Common myeloid progenitor, CD34-positive (primary cell): ENCODE measurements at regions not wholly inside any gene's neighbourhood (a gene's known extent, or its start where the extent isn't known, plus 50 kb on each side); places are given as distances from the start of the nearest gene placed in this dataset.

Experiments
- CTCF ChIA-PET: fragments of 350-600 bp; sonication (Branson Sonifier 250); formaldehyde crosslinking; loops from one replicate; lab custom pipeline; 2021; ENCODE audit warnings: antibody characterized with exemption; lab: Charles Lee
- POLR2A ChIA-PET: fragments of 350-600 bp; sonication (Branson Sonifier 250); formaldehyde crosslinking; loops from one replicate; lab custom pipeline; 2021; ENCODE audit warnings: antibody characterized with exemption; lab: Charles Lee
- DNase-seq, 3 donors: peaks; one replicate each; pipeline versions ENCODE4 v3.0.0 to v3.0.0-alpha.2; 2013
- H3K27ac ChIP-seq, 2 experiments: 1 replicate in 1 of 2; 2 replicates in 1 of 2; pipeline ENCODE4 v1.7.0; 2013; ENCODE audit warnings: inconsistent platforms in 2 of 2, low read length in 2 of 2, mild to moderate bottlenecking in 2 of 2, low read depth in 1 of 2, moderate library complexity in 1 of 2; ENCODE audit not compliant: severe bottlenecking in 2 of 2, insufficient read depth in 1 of 2, poor library complexity in 1 of 2
- H3K27me3 ChIP-seq, 5 experiments: replicated peaks in 2 of 5; 1 replicate in 3 of 5; 2 replicates in 2 of 5; pipeline versions ENCODE4 v1.6.1 to v1.7.0; 2013; ENCODE audit warnings: low read length in 4 of 5, mild to moderate bottlenecking in 2 of 5, moderate library complexity in 2 of 5, inconsistent platforms in 1 of 5; ENCODE audit not compliant: insufficient read depth in 5 of 5, control insufficient read depth in 4 of 5
- H3K36me3 ChIP-seq, 4 experiments: 1 replicate in 2 of 4; 2 replicates in 2 of 4; pipeline versions ENCODE4 v1.6.1 to v1.7.0; 2013; ENCODE audit warnings: low read length in 3 of 4, control low read depth in 1 of 4, mild to moderate bottlenecking in 1 of 4; ENCODE audit not compliant: control insufficient read depth in 4 of 4, insufficient read depth in 4 of 4
- H3K4me1 ChIP-seq, 4 experiments: 1 replicate in 3 of 4; 2 replicates in 1 of 4; pipeline versions ENCODE4 v1.6.1 to v1.7.1; 2013; ENCODE audit warnings: low read length in 3 of 4, mild to moderate bottlenecking in 3 of 4, control low read depth in 1 of 4, inconsistent platforms in 1 of 4, moderate library complexity in 1 of 4; ENCODE audit not compliant: control insufficient read depth in 4 of 4, insufficient read depth in 4 of 4; ENCODE audit errors: control extremely low read depth in 1 of 4
- H3K4me3 ChIP-seq, 7 experiments: 1 replicate in 4 of 7; 2 replicates in 3 of 7; pipeline versions ENCODE4 v1.5.1 to v1.7.0; 2013; ENCODE audit warnings: mild to moderate bottlenecking in 7 of 7, low read length in 6 of 7, moderate library complexity in 6 of 7, inconsistent platforms in 2 of 7, low read depth in 2 of 7, control low read depth in 1 of 7; ENCODE audit not compliant: insufficient read depth in 4 of 7, control insufficient read depth in 1 of 7; ENCODE audit errors: extremely low read depth in 1 of 7
- H3K9me3 ChIP-seq, 5 experiments: 1 replicate in 4 of 5; 2 replicates in 1 of 5; pipeline versions ENCODE4 v1.6.1 to v1.7.1; 2013; ENCODE audit warnings: low read length in 4 of 5, mild to moderate bottlenecking in 2 of 5, inconsistent platforms in 1 of 5, low read depth in 1 of 5, moderate library complexity in 1 of 5; ENCODE audit not compliant: control insufficient read depth in 4 of 5, insufficient read depth in 2 of 5; ENCODE audit errors: control extremely low read depth in 1 of 5
- WGBS: methylation state at CpG from one replicate; pipeline ENCODE4 v1.1.5; 2013; ENCODE audit not compliant: insufficient coverage; 5-methylcytosine and 5-hydroxymethylcytosine counted together

- peaks cover 0 to 2% (median 0%) of the 10 kb centered on the region in 5 experiments for H3K27me3 ChIP-seq
- POLR2A ChIA-PET = no interaction called here
- no peak overlapping the region for H3K27ac ChIP-seq
- DNase-seq = no peak
- no peaks in the 10 kb centered on the region for H3K4me1 ChIP-seq
- H3K9me3 ChIP-seq = peaks cover 0 to 7% (median 4%) of the 10 kb centered on the region in 5 experiments
- CTCF ChIA-PET = no interaction called here
- no peak overlapping the region for H3K4me3 ChIP-seq
- no peaks in the 10 kb centered on the region for H3K36me3 ChIP-seq
- WGBS = 100% methylated on average over 1 of the region's 2 CpGs
Observed at GRCh38 chr12:114119316-114119715, 153.2 kb upstream of the RBM19 start.

GRCh38 chr12:114096461-114096860 is 130.3 kb upstream of the RBM19 start:
- Histone ChIP-seq H3K4me1 (no peaks in the 10 kb centered on the region), H3K27me3 (no peaks in the 10 kb centered on the region), H3K4me3 (no peak overlapping the region), H3K27ac (no peak overlapping the region), H3K36me3 (no peaks in the 10 kb centered on the region), H3K9me3 (peaks cover 0 to 4% (median 0%) of the 10 kb centered on the region in 5 experiments)
- whole genome bisulfite sequencing = 90% methylated on average over 1 of the region's 1 CpG
- ChIA-PET CTCF (interaction anchor here (0.7 kb wide), 1 partner anchor 1230 kb away, joined by 3 read pairs; no protein-coding TSS in a partner anchor), POLR2A (no interaction called here)
- no peak for DNase-seq

DNA sequence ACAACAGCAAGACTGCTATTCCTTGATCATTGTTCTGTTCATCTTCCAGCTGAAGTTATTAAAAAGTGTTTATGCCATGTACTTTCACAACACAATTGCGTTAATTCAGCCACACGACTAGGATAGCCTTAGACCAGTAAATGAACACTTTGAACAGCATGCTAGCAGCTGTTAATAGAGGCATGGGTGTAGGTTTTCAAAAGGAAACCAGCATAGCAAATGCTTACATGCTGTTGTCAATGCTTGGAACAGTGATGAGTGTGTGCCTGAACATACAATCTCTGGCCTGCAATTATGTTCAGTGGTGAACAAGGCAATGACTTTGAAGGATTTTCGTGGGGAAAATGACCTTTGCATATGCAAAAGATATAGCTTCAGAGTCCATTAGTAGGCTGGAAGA is 127.4 kb upstream of the RBM19 start:
- Histone ChIP-seq H3K4me1 (no peaks in the 10 kb centered on the region), H3K36me3 (no peaks in the 10 kb centered on the region), H3K27ac (no peak overlapping the region), H3K4me3 (no peak overlapping the region), H3K27me3 (no peaks in the 10 kb centered on the region), H3K9me3 (peaks cover 0 to 4% (median 0%) of the 10 kb centered on the region in 5 experiments)
- 86% methylated on average over 3 of the region's 3 CpGs for WGBS
- ChIA-PET CTCF (no interaction called here), POLR2A (no interaction called here)
- no peak for DNase-seq

DNA sequence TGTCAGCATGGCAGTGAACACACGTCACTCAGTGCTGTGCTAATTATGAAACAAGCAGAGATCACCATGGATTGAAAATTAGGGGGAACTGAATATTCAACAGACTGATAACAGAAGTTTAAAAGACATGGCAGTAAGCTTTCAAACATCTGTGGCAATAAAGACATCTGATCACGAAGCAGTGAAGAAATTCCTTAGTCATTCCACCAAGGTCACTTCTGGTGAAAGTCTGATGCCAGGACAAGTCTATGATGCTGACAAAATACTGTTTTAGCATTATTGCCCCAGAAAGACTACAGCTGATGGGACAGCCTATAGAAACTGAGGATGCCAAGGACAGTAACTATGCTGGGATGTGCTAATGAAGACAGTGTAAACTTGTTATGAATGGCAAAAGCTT is 126.9 kb upstream of the RBM19 start:
- no peaks in the 10 kb centered on the region for H3K36me3 ChIP-seq

GRCh38 chr12:114090211-114090610 is 124.1 kb upstream of the RBM19 start:
- Histone ChIP-seq H3K36me3 (no peaks in the 10 kb centered on the region), H3K9me3 (no peaks in the 10 kb centered on the region), H3K4me1 (no peaks in the 10 kb centered on the region), H3K27me3 (no peaks in the 10 kb centered on the region), H3K4me3 (no peak overlapping the region), H3K27ac (no peak overlapping the region)
- ChIA-PET POLR2A (no interaction called here), CTCF (no interaction called here)
- DNase-seq = no peak
- 78% methylated on average over 5 of the region's 5 CpGs for WGBS

More for the DNA sequence above, 126.9 kb upstream of the RBM19 start:
- 89% methylated on average over 2 of the region's 2 CpGs for WGBS
- Histone ChIP-seq H3K4me3 (no peak overlapping the region), H3K4me1 (no peaks in the 10 kb centered on the region), H3K9me3 (peaks cover 0 to 4% (median 0%) of the 10 kb centered on the region in 5 experiments), H3K27me3 (no peaks in the 10 kb centered on the region), H3K27ac (no peak overlapping the region)
- POLR2A ChIA-PET = no interaction called here
- no peak for DNase-seq
- CTCF ChIA-PET = no interaction called here

- Histone ChIP-seq H3K4me3 (no peak overlapping the region), H3K36me3 (no peaks in the 10 kb centered on the region), H3K4me1 (no peaks in the 10 kb centered on the region), H3K27ac (no peak overlapping the region), H3K9me3 (no peaks in the 10 kb centered on the region), H3K27me3 (peaks cover 0 to 5% (median 0%) of the 10 kb centered on the region in 5 experiments)
- no CpG with 5 or more reads among the region's 3 CpGs for WGBS
- ChIA-PET CTCF (no interaction called here), POLR2A (no interaction called here)
- DNase-seq = no peak
Observed at GRCh38 chr12:114073076-114073475, 107.0 kb upstream of the RBM19 start.

DNA sequence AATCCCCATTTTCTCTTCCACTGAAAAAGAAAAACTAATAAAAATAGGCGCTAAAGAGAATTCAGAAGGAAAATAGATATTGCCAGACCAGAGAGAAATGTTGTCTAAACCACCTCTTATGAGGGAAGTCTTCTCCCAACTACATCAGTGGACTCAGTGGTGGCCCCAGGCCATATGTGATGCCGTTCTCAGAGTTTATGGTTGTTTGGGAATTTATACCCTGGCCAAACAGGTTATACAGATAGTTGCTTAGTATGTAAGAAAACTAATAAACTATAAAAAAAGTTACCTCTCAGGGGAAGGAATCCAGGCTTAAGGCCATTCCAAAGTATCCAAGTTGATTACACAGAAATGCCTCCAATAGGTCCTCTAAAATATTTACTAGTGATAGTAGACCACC is 103.4 kb upstream of the RBM19 start:
- ChIA-PET POLR2A (no interaction called here), CTCF (no interaction called here)
- Histone ChIP-seq H3K27me3 (peaks cover 0 to 5% (median 0%) of the 10 kb centered on the region in 5 experiments), H3K36me3 (no peaks in the 10 kb centered on the region), H3K9me3 (no peaks in the 10 kb centered on the region), H3K4me1 (no peaks in the 10 kb centered on the region), H3K4me3 (no peak overlapping the region), H3K27ac (no peak overlapping the region)
- DNase-seq = no peak
- WGBS = no CpG with 5 or more reads among the region's 2 CpGs
